Activated CD4-positive, alpha-beta T cell treated with anti-CD3 and anti-CD28 coated beads, Interleukin-2, amount 50 U/mL, for 1 hour (primary cell): ENCODE measurements at regions not wholly inside any gene's neighbourhood (a gene's known extent, or its start where the extent isn't known, plus 50 kb on each side); places are given as distances from the start of the nearest gene placed in this dataset.
"Not testable (repeated sequence)": the region's sequence is repeated elsewhere in the genome, so short reads cannot be mapped to it uniquely, and the experiment has no call there.

Experiments used
- DNase-seq: peaks from one replicate; pipeline ENCODE4 v3.0.0-alpha.2; 2020

DNA sequence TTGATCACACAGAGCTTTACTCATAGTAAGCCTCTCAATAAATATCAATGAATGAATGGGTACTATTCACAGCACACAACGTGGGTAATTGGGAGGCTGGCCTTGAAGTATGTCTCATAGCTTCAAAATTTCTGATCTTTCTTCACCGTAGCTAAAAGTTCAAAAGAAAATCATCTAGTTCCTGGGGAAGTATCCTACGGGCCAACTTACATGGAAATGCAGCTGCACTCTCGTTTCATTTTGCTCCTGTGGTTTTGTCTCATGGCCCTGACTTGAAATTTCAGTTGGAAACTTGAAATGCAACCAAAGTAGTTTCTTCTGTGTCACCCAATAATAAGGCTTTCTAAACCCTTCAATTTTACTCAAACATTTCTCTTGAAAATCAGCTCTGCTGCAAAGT is 76.1 kb upstream of the CNIH3 start:
- DNase-seq, result no peak

DNA sequence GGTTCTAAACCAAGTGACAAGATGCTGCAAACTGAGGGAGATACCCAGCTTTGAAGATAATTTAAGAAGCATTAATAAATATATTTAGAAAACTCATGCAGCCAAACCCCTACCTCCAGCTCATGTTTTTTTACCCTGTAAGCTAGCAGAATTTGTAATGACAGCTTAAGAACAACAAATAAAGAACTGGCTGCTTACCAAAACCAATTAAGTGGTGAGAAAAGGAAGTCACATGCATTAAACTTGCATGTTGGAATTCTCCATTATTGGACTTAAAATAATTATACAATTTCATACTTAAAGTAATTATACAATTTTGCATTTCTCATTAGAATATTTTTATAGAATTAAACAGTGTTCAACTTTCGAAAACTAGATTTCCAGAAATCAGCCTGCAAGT is 75.6 kb upstream of the CNIH3 start:
- DNase-seq, result no peak

DNA sequence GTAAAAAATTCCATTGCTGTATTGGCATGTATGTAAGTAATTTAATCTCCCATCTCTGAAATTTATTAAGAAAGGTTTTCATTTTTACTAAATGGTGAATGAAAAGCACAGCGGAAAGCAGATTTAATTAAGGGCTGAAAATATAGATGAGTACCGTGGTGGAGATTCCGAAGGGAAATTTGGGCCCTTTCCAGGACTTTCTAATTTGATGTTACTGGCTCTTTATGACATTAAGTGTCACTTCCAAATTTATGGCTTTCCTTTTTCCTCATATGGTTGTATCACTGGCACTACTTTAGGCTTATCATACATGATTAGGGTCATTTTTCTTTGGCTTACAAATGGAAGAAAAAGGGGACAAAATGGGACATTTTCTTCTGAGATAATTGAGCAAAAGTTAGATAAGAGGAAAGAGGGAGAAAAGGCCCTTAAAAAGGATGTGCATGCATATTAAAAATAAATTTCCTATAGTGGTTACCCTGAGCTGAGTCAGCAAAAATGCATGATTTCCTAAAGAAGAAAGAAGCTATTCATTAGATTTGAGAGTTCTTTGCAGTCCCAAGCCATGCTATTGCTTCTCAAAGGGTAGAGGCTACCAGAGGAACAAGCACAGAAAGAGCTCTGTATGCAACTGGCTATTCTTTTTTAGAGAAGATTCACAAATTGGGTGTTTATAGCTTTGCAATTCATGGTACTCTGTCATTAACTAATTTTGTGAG is 74.9 kb upstream of the CNIH3 start:
- no peak for DNase-seq

DNA sequence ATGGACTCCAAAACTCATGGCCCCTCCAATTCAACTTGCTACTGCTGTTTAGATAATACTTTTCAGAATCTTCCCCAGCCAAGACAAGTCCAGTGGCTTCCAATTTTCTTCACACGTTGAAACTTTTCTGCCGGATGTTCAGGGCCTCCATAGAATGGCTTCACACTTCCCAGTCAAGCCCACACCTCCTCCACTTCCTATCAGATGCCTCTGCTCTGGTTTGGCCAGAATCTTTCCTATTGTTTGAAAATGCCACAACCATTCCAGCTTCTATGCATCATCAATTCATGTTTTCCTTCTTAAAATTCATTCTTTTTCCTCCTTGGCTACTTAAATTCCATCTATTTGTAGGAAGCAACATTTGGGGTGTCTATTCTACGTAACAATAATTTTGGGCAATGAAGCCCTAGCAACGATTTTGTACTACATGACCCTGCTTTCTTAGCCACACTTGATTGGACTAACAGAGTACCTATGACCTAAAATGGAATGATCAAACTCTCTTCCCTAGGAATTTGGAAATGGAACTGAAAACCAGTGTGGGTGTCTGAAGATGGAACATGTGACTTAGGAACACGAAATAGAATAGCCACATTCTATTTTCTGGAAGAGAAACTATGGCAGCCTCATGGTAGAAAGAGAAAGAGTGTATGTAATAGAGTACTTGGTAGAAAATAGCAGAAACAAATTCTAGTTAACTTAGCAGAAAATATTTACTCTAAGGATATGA is 74.1 kb upstream of the CNIH3 start:
- DNase-seq, result no peak

DNA sequence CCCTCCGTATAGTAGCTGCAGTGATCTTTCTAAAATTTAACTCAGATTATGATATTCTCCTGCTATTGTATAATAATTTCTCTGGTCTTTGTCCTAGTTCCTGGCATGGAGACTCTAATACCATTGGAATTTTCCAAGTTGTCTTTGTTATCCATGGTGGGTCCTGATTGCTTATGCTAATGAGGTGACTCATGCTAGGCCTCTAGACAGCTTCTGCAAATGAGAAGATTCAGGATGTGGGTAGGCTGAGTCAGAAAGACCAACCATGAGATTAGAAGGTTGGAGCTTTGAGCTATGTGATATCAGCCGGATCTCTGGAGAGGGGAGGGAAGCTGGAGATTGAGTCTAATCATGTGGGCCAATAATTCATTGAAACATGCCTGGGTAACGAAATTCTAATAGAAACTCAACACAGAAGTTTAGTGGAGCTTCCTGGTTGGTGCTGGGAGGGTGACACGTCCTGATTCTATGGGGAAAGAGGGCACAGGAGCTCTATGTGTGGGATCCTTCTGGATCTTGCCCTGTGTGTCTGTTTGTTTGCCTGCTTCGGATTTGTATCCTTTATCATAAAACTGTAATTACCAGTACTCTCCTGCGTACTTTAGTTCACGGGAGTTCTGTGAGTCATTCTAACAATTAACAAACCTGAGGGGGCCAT is 73.2 kb upstream of the CNIH3 start:
- no peak for DNase-seq

DNA sequence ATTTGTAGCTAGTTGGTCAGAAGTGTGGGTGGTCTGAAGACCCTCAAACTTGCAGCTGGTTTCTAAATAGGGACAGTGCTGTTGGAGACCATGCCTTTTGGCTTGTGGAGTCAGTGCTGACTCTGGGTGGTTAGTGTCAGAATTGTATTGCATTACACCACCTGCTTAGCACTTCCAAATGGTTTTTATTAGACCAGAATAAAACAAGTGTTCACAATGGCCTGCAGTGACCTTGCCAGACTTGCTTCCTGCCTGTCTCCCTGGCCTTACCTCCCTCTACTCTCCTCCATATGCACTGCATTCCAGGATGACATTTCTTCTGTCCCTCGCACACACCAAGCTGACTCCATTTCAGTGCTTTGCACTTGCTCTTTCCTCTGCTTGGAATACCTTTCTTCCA is 72.7 kb upstream of the CNIH3 start:
- no peak for DNase-seq

DNA sequence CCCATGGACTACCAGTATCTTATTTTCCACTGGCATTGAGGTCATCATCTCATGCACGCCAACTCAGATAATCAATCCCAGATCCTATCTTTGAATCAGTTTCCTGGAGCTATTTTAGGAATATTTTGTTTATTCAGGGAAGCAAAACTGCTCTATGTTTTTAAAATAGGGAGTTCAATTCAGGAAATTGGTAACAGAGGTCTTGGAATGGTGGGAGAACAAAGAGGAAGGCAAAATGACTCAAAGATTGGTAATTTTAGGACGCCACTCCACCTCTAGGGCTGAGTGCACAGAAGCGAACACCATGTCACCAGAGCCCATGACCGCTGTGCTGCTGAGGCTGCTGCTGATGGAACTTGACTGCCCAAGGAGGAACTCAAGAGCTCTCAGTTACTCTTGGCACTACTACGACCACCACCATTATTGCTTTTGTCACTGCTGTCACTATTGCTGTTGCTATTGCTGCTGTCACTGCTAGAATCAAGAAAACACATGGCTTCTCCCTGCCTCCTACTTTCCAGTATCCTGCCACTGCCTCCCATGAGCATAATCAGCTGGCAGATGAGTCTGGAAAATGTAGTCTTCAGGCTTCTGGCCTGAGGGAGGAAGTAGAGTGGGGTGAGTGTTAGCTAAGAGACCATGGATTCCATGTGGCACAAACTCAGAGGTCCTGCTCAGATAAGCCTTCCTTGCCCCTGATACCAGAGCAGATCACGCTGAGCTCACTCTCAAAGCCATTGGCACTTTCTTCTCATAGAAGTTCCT is 71.6 kb upstream of the CNIH3 start:
- no peak for DNase-seq

DNA sequence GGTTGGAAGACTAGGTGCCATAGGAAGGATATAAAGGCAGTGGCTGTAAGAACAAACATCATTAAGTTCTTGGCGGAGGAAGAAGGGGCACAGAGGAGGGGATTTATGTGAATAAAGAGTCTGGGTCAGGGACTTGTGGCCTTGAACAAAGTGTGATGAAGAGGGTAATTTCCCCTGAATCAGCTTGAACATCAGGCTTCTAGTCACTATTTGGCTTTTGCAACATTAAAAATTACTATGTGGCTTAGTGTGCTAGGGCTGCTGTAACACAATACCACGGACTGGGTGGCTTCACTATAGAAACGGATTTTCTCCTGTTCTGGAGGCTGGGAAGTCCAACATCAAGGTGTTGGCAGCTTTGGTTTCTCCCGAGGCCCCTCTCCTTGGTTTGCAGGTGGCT is 70.5 kb upstream of the CNIH3 start:
- no peak for DNase-seq

DNA sequence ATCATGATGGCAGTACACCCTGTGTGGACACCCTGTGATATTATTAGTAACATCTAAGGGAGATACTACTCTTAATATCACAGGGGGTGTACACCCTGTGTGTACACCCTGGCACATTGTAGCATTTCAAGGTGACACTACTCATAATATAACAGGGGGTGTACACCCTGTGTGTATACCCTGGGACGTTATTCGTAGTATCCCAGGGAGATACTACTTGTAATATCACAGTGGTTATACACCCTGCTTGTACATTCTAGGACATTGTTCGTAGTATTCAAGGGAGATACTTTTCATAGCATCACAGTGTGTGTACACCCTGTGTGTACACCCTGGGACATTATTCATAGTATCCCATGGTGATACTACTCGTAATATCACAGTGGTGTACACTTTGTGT is 67.4 kb upstream of the CNIH3 start:
- DNase-seq, result no peak

DNA sequence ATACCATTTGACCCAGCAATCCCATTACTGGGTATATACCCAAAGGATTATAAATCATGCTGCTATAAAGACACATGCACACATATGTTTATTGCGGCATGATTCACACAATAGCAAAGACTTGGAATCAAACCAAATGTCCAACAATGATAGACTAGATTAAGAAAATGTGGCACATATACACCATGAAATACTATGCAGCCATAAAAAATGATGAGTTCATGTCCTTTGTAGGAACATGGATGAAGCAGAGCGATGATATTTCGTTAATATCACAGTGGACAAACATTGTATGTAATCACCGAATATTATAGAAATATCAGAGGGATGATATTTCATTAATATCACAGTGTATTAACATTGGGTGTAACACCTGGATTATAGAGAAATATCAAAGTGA is 64.9 kb upstream of the CNIH3 start:
- not testable (repeated sequence) for DNase-seq

DNA sequence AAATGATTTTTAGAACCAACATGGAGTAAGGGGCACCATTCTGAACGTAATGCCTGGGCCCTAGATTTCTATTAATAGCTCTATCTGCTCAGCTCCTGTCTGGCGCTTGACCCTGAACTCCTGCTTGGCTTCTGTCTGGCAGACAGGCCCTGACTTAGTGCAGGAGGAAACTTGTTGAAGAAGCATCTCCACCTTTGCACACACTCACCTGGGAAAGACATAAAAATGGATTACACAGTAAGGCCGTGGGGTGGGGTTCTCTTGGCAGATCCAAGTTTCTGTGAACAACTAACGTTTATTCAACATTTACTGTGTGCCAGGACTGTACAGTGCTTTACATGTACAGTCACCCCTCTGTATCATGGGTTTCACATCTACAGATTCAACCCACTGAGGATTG is 62.1 kb upstream of the CNIH3 start:
- DNase-seq, result no peak

DNA sequence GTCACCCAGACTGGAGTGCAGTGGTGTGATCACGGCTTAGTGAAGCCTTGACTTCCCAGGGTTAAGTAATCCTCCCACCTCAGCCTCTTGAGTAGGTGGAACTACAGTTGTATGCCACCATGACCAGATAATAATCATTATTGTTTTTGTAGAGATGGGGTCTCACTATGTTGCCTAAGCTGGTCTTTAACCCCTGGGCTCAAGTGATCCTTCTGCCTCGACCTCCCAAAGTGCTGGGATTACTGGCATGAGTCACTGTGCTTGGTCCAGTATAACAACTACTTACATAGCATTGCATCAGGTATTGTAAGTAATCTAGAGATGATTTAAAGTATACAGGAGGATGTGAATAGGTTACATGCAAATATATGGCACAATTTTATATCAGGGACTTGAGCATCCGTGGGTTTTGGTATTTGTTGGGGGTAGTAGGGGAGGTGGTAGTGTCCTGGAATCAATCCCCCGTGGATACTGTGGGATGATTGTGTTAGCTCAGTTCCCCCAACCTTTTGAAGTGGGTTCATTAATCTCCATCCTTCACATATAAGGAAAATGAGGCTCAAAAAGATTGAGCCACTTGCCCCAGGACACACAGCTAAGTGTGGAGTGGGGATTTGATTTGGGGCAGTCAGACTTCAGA is 61.4 kb upstream of the CNIH3 start:
- DNase-seq, result no peak

DNA sequence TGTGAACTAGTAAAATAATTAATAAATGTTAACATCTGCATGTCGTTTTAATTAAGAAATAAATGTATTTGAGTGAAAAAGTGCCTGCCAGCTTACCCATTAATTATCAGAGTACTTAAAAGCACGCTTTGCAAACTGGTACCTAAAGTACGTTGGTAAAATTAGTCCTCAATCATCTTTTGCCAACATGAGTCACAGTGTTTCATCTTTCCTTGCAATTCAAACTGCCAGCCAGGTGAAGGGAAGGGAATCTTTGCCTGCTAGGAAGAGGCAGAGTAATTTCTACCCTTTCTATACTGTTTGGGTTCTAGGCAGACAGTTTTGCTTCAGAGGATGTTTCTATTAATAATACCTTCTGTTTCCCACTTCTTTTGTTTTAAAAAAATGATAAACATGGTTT is 57.2 kb upstream of the CNIH3 start:
- no peak for DNase-seq

DNA sequence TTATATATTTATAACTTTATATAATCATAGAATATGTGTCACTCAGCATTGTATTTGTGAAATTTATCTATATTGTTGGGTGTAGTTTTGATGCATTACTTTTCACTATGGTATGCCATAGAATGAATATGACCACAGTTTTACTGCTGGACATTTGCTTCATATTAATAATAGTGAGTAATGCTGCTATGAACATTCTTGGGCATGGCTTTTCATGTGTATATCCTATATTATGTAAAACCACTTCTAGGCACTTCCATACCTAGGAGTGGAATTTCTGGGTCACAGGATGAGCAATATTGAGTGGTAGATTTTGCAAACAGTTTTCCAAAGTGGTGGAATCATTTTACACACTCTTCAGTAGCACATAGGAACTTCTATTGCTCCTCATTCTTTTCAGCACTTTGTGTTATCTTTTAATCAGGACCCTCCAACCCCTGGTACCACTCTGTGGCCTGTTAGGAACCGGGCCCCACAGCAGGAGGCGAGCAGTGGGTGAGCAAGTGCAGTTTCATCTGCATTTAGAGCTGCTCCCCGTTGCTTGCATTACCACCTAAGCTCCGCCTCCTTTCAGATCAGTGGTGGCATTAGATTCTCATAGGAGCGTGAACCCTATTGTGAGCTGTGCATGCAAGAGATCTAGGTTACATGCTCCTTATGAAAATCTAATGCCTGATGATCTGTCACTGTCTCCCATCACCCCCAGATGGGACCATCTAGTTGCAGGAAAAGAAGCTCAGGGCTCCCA is 56.0 kb upstream of the CNIH3 start:
- no peak for DNase-seq

DNA sequence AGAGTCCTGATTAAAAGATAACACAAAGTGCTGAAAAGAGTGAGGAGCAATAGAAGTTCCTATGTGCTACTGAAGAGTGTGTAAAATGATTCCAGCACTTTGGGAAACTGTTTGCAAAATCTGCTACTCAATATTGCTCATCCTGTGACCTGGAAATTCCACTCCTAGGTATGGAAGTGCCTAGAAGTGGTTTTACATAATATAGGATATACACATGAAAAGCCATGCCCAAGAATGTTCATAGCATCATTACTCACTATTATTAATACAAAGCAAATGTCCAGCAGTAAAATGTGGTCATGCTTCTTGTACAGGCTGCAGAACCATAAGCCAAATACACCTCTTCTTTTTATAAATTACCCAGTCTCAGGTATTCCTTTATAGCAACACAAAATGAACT is 53.2 kb upstream of the CNIH3 start:
- DNase-seq, result not testable (repeated sequence)

DNA sequence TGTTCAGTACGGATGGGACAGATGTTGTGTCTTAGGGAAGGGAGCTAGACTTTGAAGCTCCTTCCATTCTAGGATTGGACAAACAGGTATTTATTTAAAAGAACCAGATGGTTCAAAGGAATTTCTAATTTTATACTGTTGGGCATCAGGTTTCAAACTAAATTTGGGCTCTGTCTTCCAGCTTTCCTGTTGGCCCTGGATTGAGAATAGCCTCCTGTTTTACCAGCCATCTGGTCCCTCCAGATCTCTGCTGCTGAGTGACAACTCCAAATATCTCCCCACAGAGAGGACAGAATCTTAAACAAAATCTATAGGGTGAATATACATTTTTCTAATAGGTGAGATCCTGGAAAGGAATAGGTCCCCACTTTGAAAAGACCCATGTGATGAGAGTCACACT is 52.5 kb upstream of the CNIH3 start:
- no peak for DNase-seq

DNA sequence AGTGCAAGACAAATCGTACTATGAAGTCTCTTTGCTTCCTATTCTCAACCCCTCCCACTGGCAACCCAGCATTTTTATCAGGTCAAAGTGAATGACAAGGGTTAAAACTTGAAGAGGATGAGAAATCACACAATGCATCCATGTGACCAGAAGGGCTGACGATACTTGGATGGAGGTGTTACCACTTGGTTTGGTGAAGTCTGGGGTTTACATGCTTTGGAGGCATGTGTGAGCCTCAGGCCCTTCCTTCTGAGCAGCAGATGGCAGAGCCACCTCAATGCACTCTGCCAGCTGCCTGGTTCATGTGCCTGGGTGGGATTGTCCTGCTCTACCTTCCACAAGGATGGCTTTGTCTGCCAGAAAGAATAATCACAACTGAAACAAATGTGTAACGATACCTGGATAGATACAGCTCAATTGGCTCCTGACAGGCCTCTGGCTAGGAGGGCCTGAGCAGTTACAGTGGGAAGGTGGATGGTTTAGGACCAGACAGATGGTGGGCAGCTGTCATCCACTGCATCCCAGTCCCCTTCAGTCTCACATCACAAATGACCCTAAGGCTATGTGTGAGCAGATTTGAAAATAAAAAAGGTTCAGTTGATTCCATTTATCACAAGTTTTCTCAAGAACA is 51.5 kb upstream of the CNIH3 start:
- DNase-seq, result no peak

DNA sequence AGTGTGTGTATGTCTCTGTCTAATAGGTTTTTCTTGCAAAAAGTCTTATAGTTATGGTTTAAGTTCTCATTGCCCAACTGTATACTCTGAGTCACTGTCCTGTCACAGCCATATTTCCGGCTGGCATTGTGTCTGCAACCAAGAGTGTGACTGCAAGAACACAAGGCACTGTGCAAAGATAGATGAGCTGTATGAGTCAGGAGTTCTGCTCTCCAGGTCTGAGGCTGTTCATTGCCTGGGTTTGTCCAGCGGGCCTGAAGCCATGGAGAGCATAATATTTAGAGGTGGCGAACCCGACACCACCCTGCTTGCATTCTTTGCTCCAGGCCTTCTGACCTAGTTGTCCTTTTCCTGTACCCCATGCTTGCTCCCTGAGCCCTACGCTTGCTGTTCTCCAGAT is 50.9 kb upstream of the CNIH3 start:
- no peak for DNase-seq

DNA sequence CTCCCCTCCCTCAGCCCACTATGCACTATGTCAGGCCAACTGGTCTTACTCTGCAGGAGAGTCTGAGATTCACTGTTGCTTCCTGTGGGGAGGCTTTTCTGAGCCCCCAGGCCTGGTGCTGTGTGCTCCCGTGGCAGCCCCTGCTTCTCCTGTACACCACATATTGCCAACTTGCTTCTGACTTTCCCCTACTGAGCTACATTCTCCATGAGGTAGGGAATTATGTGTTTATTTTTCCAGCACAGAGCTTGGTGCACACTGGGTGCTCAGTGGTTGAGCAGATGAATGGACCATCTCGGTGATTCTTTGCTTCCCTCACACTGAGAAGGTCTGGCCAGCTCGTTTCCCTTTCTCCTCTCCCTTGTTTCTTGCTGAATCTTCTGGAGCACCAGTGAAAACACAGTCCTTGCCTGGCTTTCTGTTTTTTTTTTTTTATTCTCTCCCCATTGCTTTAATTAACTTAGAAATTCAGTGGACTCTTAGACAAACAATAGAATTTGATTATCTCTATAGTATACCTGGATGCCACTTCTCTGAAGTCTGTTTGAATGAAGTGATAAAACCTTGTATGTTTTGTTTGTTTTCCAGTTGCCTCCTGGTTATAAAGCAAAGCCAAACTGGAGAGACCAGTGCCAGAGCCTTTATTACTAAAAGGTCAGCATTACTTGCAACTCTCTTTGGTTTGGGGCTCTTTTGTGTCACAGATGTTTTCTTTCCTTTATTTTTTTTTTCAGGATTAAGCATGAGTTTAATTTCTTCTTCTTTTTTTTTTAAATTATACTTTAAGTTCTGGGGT is 50.3 kb upstream of the CNIH3 start:
- no peak for DNase-seq
